Fibroblast of lung (primary cell): ENCODE measurements at regions not wholly inside any gene's neighbourhood (a gene's known extent, or its start where the extent isn't known, plus 50 kb on each side); places are given as distances from the start of the nearest gene placed in this dataset.

ENCODE experiments used
- CTCF ChIP-seq, 2 donors: IDR thresholded peaks in 1 of 2; conservative IDR thresholded peaks in 1 of 2; 1 replicate in 1 of 2; 2 replicates in 1 of 2; pipeline ENCODE4 v1.5.1; 2011 to 2012; ENCODE audit warnings: low read length in 2 of 2, control low read depth in 1 of 2, inconsistent platforms in 1 of 2, low read depth in 1 of 2, mild to moderate bottlenecking in 1 of 2
- EZH2 ChIP-seq: IDR thresholded peaks from 2 replicates; pipeline ENCODE4 v1.5.1; 2012; ENCODE audit warnings: low read length, control low read depth, mild to moderate bottlenecking; ENCODE audit errors: missing control alignments

GRCh38 chr13:108087810-108088209, 127.5 kb downstream of the LIG4 start:
- TF ChIP-seq CTCF (conservative IDR thresholded peaks at IDR 0.05 in 1 of 2, IDR thresholded peaks at IDR 0.05 in 1 of 2; ENCODE audit: low read depth in 1 of 2, low read length in 2 of 2) (no peak), EZH2 (no peak)
